Heart left ventricle (tissue), 16 donors: ENCODE measurements at regions not wholly inside any gene's neighbourhood (a gene's known extent, or its start where the extent isn't known, plus 50 kb on each side); places are given as distances from the start of the nearest gene placed in this dataset.
A peak's percentile ranks its signal among the peaks of the same experiment; 100 is the strongest.

ENCODE experiments used
- ATAC-seq, 4 donors: fragments of 200-7000 bp; cut with Tn5 transposase; one replicate each; pipeline ENCODE4 v1.9.1; 2020 to 2022; ENCODE audit warnings: moderate library complexity in 4 of 4, mild to moderate bottlenecking in 3 of 4, moderate number of reproducible peaks in 1 of 4
- DNase-seq, 5 donors: peaks; one replicate each; pipeline ENCODE4 v3.0.0-alpha.2; 2020
- H3K27ac ChIP-seq, 12 donors: fragments of 200-600 bp; sonication (generic) in 4 of 12; one replicate each; pipeline versions ENCODE4 v1.5.0 to v1.8.0; 2016 to 2022; ENCODE audit warnings: mild to moderate bottlenecking in 2 of 12
- H3K27me3 ChIP-seq, 9 donors: fragments of 200-600 bp; sonication (generic) in 2 of 9; one replicate each; pipeline versions ENCODE4 v1.5.1 to v1.8.0; 2016 to 2022; ENCODE audit warnings: mild to moderate bottlenecking in 3 of 9
- H3K36me3 ChIP-seq, 9 donors: fragments of 200-600 bp; sonication (generic) in 2 of 9; one replicate each; pipeline versions ENCODE4 v1.5.0 to v1.8.0; 2018 to 2022; ENCODE audit warnings: mild to moderate bottlenecking in 2 of 9
- H3K4me1 ChIP-seq, 12 donors: fragments of 200-600 bp; sonication (generic) in 4 of 12; one replicate each; pipeline versions ENCODE4 v1.5.0 to v1.8.0; 2016 to 2022; ENCODE audit warnings: mild to moderate bottlenecking in 3 of 12
- H3K4me3 ChIP-seq, 12 donors: fragments of 200-600 bp; sonication (generic) in 4 of 12; one replicate each; pipeline versions ENCODE4 v1.5.0 to v1.8.0; 2017 to 2022; ENCODE audit warnings: mild to moderate bottlenecking in 9 of 12, moderate library complexity in 4 of 12
- H3K9me3 ChIP-seq, 12 donors: fragments of 200-600 bp; sonication (generic) in 4 of 12; one replicate each; pipeline versions ENCODE4 v1.5.0 to v1.8.0; 2016 to 2022; ENCODE audit warnings: mild to moderate bottlenecking in 1 of 12
- POLR2A ChIP-seq, 2 donors: fragments of 450-650 bp; IDR thresholded peaks; one replicate each; pipeline ENCODE4 v1.6.1; 2017; ENCODE audit warnings: antibody characterized with exemption in 2 of 2, mild to moderate bottlenecking in 2 of 2, moderate library complexity in 2 of 2
- WGBS, 4 donors: extraction: QIAGEN DNeasy Blood & Tissue Kit in 2 of 4; methylation state at CpG; one replicate each; pipeline versions ENCODE4 v1.1.5 to v1.1.7; 2013 to 2018; 5-methylcytosine and 5-hydroxymethylcytosine counted together
- intact Hi-C, 10 donors: fragments of 100-400 bp; cut with DNase I; formaldehyde crosslinking; loops; one replicate each; pipeline versions ENCODE4 v1.11.1 to v1.14.2; 2022
- TF ChIP-seq, protein P1 (sequence below), 12 donors: fragments of 200-600 bp; sonication (generic) in 4 of 12; IDR thresholded peaks; one replicate each; pipeline versions ENCODE4 v1.5.0 to v1.8.0; 2018 to 2022; ENCODE audit warnings: antibody characterized with exemption in 12 of 12, mild to moderate bottlenecking in 5 of 12
- donor health status: ischemic (EF 13 %, LVEDD 7.1; RV severe dilation, severe dysfunction).
- donor health status: healthy with polysubstance abuse.
- donor health status: DM: no; HTN: yes; CAD: no.
- donor health status: DM: no; HTN: no; CAD: no.
- donor health status: ischemic (EF 25% LVEDD 6.9; RV normal size, moderate dysfunction).
- donor health status: ischemic (EF 25% LVEDD 5.7; RV mildly dilated, moderate dysfunction).
- donor health status: healthy.
- donor health status: DM: yes; HTN: yes; CAD: no.
- donor health status: ischemic (EF 35%, LVEDD 5.7; RV mildly dilated, moderate dysfunction).
- donor health status: nonischemic (EF 11% LVEDD 7.7; RV severe dilation, severe dysfunction).
- donor health status: DM: yes; HTN: yes; CAD: no.
- donor health status: PGD.
- donor health status: ischemic (EF 29% LVEDD 5.4; RV normal size, mild dysfunction).
- donor health status: nonischemic (EF 23%, LVEDD 6.1; RV moderate dilation, normal function).

- peaks cover 0 to 27% (median 3%) of the 10 kb centered on the region in 12 donors for H3K4me1 ChIP-seq
- ATAC-seq (no peak), DNase-seq (no peak)
- no peaks in the 10 kb centered on the region for H3K36me3 ChIP-seq
- H3K27me3 ChIP-seq = no peaks in the 10 kb centered on the region
- intact Hi-C loops = loop anchor here in 1 of 10 donors (10.0 kb wide), 1 partner anchor 430 kb away; no protein-coding TSS in a partner anchor
- H3K27ac ChIP-seq = no peak overlapping the region
- H3K4me3 ChIP-seq = no peak overlapping the region
- peaks cover 0 to 5% (median 0%) of the 10 kb centered on the region in 12 donors for H3K9me3 ChIP-seq
- no peak for TF ChIP-seq POLR2A (IDR thresholded peaks at IDR 0.05)
- TF ChIP-seq, protein P1, sequence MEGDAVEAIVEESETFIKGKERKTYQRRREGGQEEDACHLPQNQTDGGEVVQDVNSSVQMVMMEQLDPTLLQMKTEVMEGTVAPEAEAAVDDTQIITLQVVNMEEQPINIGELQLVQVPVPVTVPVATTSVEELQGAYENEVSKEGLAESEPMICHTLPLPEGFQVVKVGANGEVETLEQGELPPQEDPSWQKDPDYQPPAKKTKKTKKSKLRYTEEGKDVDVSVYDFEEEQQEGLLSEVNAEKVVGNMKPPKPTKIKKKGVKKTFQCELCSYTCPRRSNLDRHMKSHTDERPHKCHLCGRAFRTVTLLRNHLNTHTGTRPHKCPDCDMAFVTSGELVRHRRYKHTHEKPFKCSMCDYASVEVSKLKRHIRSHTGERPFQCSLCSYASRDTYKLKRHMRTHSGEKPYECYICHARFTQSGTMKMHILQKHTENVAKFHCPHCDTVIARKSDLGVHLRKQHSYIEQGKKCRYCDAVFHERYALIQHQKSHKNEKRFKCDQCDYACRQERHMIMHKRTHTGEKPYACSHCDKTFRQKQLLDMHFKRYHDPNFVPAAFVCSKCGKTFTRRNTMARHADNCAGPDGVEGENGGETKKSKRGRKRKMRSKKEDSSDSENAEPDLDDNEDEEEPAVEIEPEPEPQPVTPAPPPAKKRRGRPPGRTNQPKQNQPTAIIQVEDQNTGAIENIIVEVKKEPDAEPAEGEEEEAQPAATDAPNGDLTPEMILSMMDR (IDR thresholded peaks at IDR 0.05) = no peak
- WGBS, 4 donors = 94 to 97% (median 94%) methylated on average over 2 of the region's 2 CpGs
Observed at GRCh38 chr13:40254394-40254793, 412.0 kb downstream of the FOXO1 start.

DNA sequence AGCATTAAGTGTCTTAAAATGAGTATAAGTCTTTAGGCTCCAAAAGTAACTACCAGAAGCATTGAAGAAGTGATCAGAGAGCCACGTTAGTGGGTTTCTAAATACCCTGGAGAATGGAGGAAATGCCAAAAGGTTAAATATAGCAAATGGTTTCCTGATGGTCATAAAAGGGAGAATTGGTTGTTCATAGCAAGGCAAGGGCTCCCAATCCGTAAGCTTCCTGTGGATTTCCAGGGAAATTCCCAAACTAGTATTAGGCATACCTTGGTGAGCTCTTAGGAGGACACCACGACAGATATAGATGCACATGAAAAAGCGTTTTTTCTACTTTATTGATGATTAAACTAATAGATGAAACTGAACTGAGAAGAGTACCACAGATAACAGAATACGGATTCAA is 410.9 kb downstream of the FOXO1 start:
- no peak overlapping the region for H3K4me3 ChIP-seq
- H3K9me3 ChIP-seq = no peaks in the 10 kb centered on the region
- TF ChIP-seq, protein P1 (IDR thresholded peaks at IDR 0.05) = no peak
- no peak for TF ChIP-seq POLR2A (IDR thresholded peaks at IDR 0.05)
- ATAC-seq (peak in 1 of 4 donors; percentile 11), DNase-seq (no peak)
- H3K4me1 ChIP-seq = peaks cover 0 to 31% (median 5%) of the 10 kb centered on the region in 12 donors
- intact Hi-C loops = loop anchor here in 1 of 10 donors (10.0 kb wide), 1 partner anchor 429 kb away; no protein-coding TSS in a partner anchor
- no peak overlapping the region for H3K27ac ChIP-seq
- WGBS, 4 donors = 64 to 72% (median 67%) methylated on average over 5 of the region's 5 CpGs
- no peaks in the 10 kb centered on the region for H3K27me3 ChIP-seq
- H3K36me3 ChIP-seq = no peaks in the 10 kb centered on the region

- ATAC-seq (peak in 3 of 4 donors; percentile 68 to 86 (median 75)), DNase-seq (no peak)
- H3K4me1 ChIP-seq = peaks cover 0 to 13% (median 0%) of the 10 kb centered on the region in 12 donors
- no peaks in the 10 kb centered on the region for H3K27me3 ChIP-seq
- intact Hi-C loops = loop anchor here in 1 of 10 donors (10.0 kb wide), 1 partner anchor 425 kb away; no protein-coding TSS in a partner anchor
- H3K4me3 ChIP-seq = no peak overlapping the region
- WGBS, 4 donors = 69 to 76% (median 74%) methylated on average over 1 of the region's 1 CpG
- peak overlapping the region in 5 of 12 donors; percentile 21 to 58 (median 51) for H3K27ac ChIP-seq
- no peaks in the 10 kb centered on the region for H3K36me3 ChIP-seq
- no peak for TF ChIP-seq POLR2A (IDR thresholded peaks at IDR 0.05)
- TF ChIP-seq, protein P1 (IDR thresholded peaks at IDR 0.05) = peak in 1 of 12 donors; percentile 19
- H3K9me3 ChIP-seq = no peaks in the 10 kb centered on the region
Observed at GRCh38 chr13:40259899-40260298, 406.5 kb downstream of the FOXO1 start.

DNA sequence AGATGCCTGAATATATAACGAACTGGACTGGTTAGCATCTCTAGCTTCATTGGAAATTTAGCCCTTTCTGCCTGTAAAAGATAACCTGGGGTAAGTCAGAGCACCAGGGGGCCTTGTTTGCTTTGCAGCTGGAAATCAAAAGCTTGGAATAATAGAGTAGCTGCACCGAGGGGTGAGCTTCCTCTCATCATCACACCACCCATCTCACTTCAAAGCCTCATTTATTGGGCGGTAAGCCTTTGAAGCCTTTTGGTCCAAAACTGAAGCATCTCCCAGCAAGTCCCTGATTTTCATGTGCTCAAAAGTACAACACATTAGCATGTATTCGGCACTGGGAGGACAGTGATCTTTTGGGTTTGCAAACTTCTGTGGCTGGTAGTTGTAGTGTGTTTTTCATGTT is 405.1 kb downstream of the FOXO1 start:
- WGBS, 4 donors = 78 to 84% (median 80%) methylated on average over 4 of the region's 4 CpGs
- no peaks in the 10 kb centered on the region for H3K27me3 ChIP-seq
- no peaks in the 10 kb centered on the region for H3K36me3 ChIP-seq
- intact Hi-C loops = no loop called here
- DNase-seq = no peak
- H3K27ac ChIP-seq = no peak overlapping the region
- H3K4me3 ChIP-seq = no peak overlapping the region
- no peak for TF ChIP-seq POLR2A (IDR thresholded peaks at IDR 0.05)
- TF ChIP-seq, protein P1 (IDR thresholded peaks at IDR 0.05) = no peak
- H3K4me1 ChIP-seq = peaks cover 0 to 13% (median 0%) of the 10 kb centered on the region in 12 donors
- no peak for ATAC-seq
- H3K9me3 ChIP-seq = no peaks in the 10 kb centered on the region
